ENCODE measurements at regions not wholly inside any gene's neighbourhood (a gene's known extent, or its start where the extent isn't known, plus 50 kb on each side); places are given as distances from the start of the nearest gene placed in this dataset.

GRCh38 chr4:125838924-125839323 lies 524.2 kb downstream of the FAT4 start:
- intact Hi-C loops (cut with DNase I; ENCODE audit: low total_unique reads), result no loop called here
- TF ChIP-seq POLR2A (IDR thresholded peaks at IDR 0.05) (no peak), CTCF (IDR thresholded peaks at IDR 0.05) (no peak)
- DNase-seq (ENCODE audit: low spot score in 2 of 2), result no peak
- no peak overlapping the region for H3K4me3 ChIP-seq (ENCODE audit: low read depth, poor library complexity, severe bottlenecking)

- intact Hi-C loops (cut with DNase I; ENCODE audit: low total_unique reads), result no loop called here
- TF ChIP-seq POLR2A (IDR thresholded peaks at IDR 0.05), result no peak
- TF ChIP-seq CTCF (IDR thresholded peaks at IDR 0.05), result no peak
- H3K4me3 ChIP-seq (ENCODE audit: low read depth, poor library complexity, severe bottlenecking), result no peak overlapping the region
- no peak for DNase-seq (ENCODE audit: low spot score in 2 of 2)
Measured at GRCh38 chr4:125843947-125844346, 529.2 kb downstream of the FAT4 start.

- no peak for DNase-seq (ENCODE audit: low spot score in 2 of 2)
- 86 to 89% methylated on average over 3 of the region's 3 CpGs for WGBS, 2 donors
- intact Hi-C loops (cut with DNase I; ENCODE audit: low total_unique reads), result no loop called here
- H3K4me3 ChIP-seq (ENCODE audit: low read depth, poor library complexity, severe bottlenecking), result no peak overlapping the region
- TF ChIP-seq POLR2A (IDR thresholded peaks at IDR 0.05) (no peak), CTCF (IDR thresholded peaks at IDR 0.05) (no peak)
Measured at GRCh38 chr4:125847518-125847917, 532.8 kb downstream of the FAT4 start.

- intact Hi-C loops (cut with DNase I; ENCODE audit: low total_unique reads), result no loop called here
- TF ChIP-seq POLR2A (IDR thresholded peaks at IDR 0.05) (no peak), CTCF (IDR thresholded peaks at IDR 0.05) (no peak)
- no peak for DNase-seq (ENCODE audit: low spot score in 2 of 2)
Measured at GRCh38 chr4:125849869-125850268, 535.1 kb downstream of the FAT4 start.

GRCh38 chr4:125891597-125892258 lies 577.0 kb downstream of the FAT4 start:
- no peak for DNase-seq (ENCODE audit: low spot score in 2 of 2)
- no peak for TF ChIP-seq CTCF (IDR thresholded peaks at IDR 0.05)
- no peak for TF ChIP-seq POLR2A (IDR thresholded peaks at IDR 0.05)
- H3K4me3 ChIP-seq (ENCODE audit: low read depth, poor library complexity, severe bottlenecking), result no peak overlapping the region
- intact Hi-C loops (cut with DNase I; ENCODE audit: low total_unique reads), result no loop called here
- WGBS, 2 donors, result 45 to 47% methylated on average over 4 of the region's 4 CpGs

More at GRCh38 chr4:125849869-125850268, 535.1 kb downstream of the FAT4 start:
- H3K4me3 ChIP-seq (ENCODE audit: low read depth, poor library complexity, severe bottlenecking), result no peak overlapping the region

GRCh38 chr4:125904802-125905201 lies 590.0 kb downstream of the FAT4 start:
- no peak for DNase-seq (ENCODE audit: low spot score in 2 of 2)
- intact Hi-C loops (cut with DNase I; ENCODE audit: low total_unique reads), result no loop called here
- no peak overlapping the region for H3K4me3 ChIP-seq (ENCODE audit: low read depth, poor library complexity, severe bottlenecking)
- TF ChIP-seq CTCF (IDR thresholded peaks at IDR 0.05), result no peak
- no peak for TF ChIP-seq POLR2A (IDR thresholded peaks at IDR 0.05)
- WGBS, 2 donors, result 84 to 88% methylated on average over 1 of the region's 1 CpG

Data from lower leg skin (tissue), 4 donors.